ENCODE measurements at regions not wholly inside any gene's neighbourhood (a gene's known extent, or its start where the extent isn't known, plus 50 kb on each side); places are given as distances from the start of the nearest gene placed in this dataset.

GRCh38 chr6:14906621-14907020 is 339.2 kb upstream of the JARID2 start:
- TF ChIP-seq TAF1 (IDR thresholded peaks at IDR 0.05; ENCODE audit: low read depth): no peak
- TF ChIP-seq CTCF (IDR thresholded peaks at IDR 0.05; ENCODE audit: poor library complexity, severe bottlenecking): no peak
